Activated T-helper 17 cell treated with anti-CD3 and anti-CD28 coated beads, Interleukin-2, amount 50 U/mL, for 72 hours (primary cell): ENCODE measurements at regions not wholly inside any gene's neighbourhood (a gene's known extent, or its start where the extent isn't known, plus 50 kb on each side); places are given as distances from the start of the nearest gene placed in this dataset.
"Not testable (repeated sequence)": the region's sequence is repeated elsewhere in the genome, so short reads cannot be mapped to it uniquely, and the experiment has no call there.

Experiments used
- ATAC-seq: fragments of 150-1000 bp; cut with Tn5 transposase; replicated peaks from 2 replicates; pipeline ENCODE4 v1.10.0; 2021; ENCODE audit warnings: mild to moderate bottlenecking, moderate library complexity
- H3K27ac Mint-ChIP-seq: one replicate; pipeline ENCODE4 v1.8.0; 2022; ENCODE audit warnings: mixed read lengths
- H3K27me3 Mint-ChIP-seq: one replicate; pipeline ENCODE4 v1.8.0; 2022; ENCODE audit warnings: mixed read lengths
- H3K36me3 Mint-ChIP-seq: one replicate; pipeline ENCODE4 v1.8.0; 2022; ENCODE audit warnings: low read depth, mild to moderate bottlenecking, mixed read lengths
- H3K4me1 Mint-ChIP-seq: one replicate; pipeline ENCODE4 v1.8.0; 2022; ENCODE audit warnings: mixed read lengths
- H3K4me3 Mint-ChIP-seq: one replicate; pipeline ENCODE4 v1.8.0; 2022; ENCODE audit warnings: mild to moderate bottlenecking, mixed read lengths
- H3K9me3 Mint-ChIP-seq: one replicate; pipeline ENCODE4 v1.8.0; 2022; ENCODE audit warnings: mixed read lengths

DNA sequence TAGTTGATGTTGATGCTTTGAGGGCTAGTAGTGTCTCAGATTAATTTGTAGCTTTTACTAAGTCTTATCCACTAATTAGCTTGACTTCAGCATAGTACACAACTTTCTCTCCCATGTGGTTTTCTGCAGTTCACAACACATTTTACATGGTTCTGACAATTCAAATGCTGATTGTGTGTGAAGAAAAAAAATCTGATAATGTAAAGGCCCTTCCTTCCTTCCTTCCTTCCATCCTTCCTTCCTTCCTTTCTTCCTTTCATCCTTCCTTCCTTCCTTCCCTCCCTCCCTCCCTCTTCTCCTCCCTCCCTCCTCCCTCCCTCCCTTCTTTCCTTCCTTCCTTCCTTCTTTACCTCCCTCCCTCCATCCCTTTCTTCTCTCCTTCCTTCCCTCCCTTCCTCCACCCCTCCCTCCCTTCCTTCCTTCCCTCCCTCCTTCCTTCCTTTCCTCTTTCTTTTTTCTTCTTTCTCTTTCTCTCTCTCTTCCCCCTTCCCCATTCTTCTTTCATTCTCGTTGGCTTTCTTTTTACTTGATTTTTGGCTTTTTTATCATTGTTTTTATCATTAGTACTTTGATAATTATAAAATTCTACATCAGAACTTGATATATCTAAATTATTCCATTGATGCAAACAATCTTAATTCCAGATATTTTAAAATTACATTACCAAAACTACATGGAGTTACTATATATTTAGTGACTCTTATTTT lies 1415.6 kb downstream of the LRFN5 start:
- Mint-ChIP-seq H3K27ac (no peak overlapping the region), H3K27me3 (no peaks in the 10 kb centered on the region), H3K9me3 (peaks cover 13% of the 10 kb centered on the region), H3K4me3 (no peak overlapping the region), H3K4me1 (no peaks in the 10 kb centered on the region), H3K36me3 (no peaks in the 10 kb centered on the region)
- ATAC-seq, result no peak

DNA sequence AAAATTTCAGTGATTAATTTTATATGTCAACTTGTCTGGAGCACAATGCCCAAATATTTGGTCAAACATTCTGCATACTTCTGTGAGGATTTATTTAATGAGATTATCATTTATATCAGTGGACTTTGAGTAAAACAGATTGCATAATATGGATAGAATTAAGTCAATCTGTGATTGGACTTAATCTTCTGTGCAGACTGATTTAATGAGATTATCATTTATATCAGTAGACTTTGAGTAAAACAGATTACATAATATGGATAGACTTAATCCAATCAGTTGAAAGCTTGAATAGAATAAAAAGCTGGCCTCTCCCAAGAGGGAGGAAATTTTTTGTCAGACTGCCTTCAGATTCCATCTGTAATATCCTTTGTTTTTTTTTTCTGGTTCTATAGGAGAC lies 1413.2 kb downstream of the LRFN5 start:
- no peak for ATAC-seq
- no peak overlapping the region for H3K4me3 Mint-ChIP-seq
- no peaks in the 10 kb centered on the region for H3K4me1 Mint-ChIP-seq
- H3K27me3 Mint-ChIP-seq, result no peaks in the 10 kb centered on the region
- peaks cover 9% of the 10 kb centered on the region for H3K9me3 Mint-ChIP-seq
- H3K36me3 Mint-ChIP-seq, result no peaks in the 10 kb centered on the region
- H3K27ac Mint-ChIP-seq, result no peak overlapping the region

DNA sequence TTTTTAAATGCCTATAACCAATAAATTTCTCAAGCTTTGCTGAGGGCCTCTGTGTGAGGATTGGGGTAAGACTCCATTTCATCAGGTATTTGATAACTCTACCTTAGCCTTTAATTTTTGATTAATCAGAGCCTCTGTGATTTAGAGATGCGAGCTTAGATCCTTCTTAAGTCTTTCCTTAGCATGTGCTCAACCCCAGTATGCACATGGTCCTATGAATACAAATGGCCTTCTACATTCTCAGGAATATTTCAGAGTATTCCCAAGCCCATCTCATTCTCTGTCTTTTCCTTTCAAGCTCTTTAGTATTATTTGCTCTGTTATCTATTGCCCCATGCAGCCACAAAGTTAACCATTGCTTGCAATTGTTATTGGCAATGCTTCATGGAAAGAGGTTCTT lies 1407.7 kb downstream of the LRFN5 start:
- no peaks in the 10 kb centered on the region for H3K27me3 Mint-ChIP-seq
- peaks cover 14% of the 10 kb centered on the region for H3K9me3 Mint-ChIP-seq
- H3K4me3 Mint-ChIP-seq, result no peak overlapping the region
- H3K36me3 Mint-ChIP-seq, result no peaks in the 10 kb centered on the region
- no peaks in the 10 kb centered on the region for H3K4me1 Mint-ChIP-seq
- ATAC-seq, result no peak
- no peak overlapping the region for H3K27ac Mint-ChIP-seq

DNA sequence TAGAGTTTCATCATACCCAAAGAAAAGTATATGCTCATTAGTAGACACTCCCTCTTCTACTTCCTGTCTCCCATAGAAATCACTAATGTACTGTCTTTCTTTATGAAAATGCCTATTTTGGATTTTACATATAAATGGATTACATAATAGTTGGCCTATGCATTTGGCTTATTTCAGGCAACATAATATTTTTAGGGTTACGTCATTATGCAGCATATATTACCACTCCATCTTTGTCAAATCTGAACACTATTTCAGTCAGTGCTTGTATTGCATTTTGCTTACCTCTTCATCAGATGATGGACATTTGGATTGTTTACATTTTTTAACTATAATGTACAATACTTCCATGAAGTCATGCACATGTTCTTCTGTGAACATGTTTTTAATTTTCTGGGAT lies 1406.1 kb downstream of the LRFN5 start:
- Mint-ChIP-seq H3K36me3 (no peaks in the 10 kb centered on the region), H3K4me3 (no peak overlapping the region), H3K9me3 (peaks cover 18% of the 10 kb centered on the region), H3K4me1 (no peaks in the 10 kb centered on the region), H3K27ac (no peak overlapping the region), H3K27me3 (no peaks in the 10 kb centered on the region)
- ATAC-seq, result no peak

DNA sequence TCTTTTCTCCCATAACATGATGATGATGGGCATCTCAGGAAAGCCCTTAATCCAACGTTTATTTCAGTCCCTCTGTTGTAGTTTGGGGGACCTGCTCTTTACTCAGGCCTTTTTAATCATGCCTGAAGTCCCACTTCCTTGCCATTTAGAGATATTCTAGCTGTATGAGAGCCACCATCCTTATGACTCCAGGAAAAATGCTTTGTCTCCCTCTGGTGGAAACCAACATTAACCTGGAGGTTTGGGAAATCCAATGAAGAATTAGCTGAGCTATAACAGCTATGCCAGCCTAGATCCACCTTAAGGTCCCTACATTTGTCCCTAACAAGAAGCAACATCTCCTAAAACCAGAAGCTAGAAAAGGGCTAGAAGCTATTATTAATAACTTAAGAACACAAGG lies 1399.1 kb downstream of the LRFN5 start:
- H3K27ac Mint-ChIP-seq, result no peak overlapping the region
- no peaks in the 10 kb centered on the region for H3K36me3 Mint-ChIP-seq
- H3K27me3 Mint-ChIP-seq, result no peaks in the 10 kb centered on the region

DNA sequence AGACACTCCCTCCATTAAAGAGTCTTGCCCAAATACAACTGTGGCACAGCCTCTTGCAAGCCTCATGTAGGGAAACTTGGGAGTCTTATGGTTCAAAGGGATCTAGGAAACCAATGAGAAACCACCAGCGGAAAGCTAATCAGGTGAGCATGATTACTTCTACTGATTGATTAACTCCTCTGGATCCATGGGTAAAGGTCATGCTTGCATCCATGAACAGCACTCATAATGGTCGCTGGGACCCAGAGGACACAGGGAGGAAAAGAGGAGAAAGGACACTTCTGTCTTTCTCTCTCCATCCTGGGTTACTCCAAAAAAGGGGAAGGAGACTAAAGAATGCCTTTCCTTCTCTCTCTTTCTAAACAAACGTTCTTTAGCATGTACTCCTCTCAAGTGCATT lies 1397.2 kb downstream of the LRFN5 start:
- Mint-ChIP-seq H3K4me3 (no peak overlapping the region), H3K27ac (no peak overlapping the region), H3K27me3 (no peaks in the 10 kb centered on the region), H3K4me1 (no peaks in the 10 kb centered on the region), H3K36me3 (no peaks in the 10 kb centered on the region), H3K9me3 (peaks cover 34% of the 10 kb centered on the region)
- ATAC-seq, result no peak

More for the DNA sequence above, 1399.1 kb downstream of the LRFN5 start:
- Mint-ChIP-seq H3K4me1 (no peaks in the 10 kb centered on the region), H3K4me3 (no peak overlapping the region), H3K9me3 (peaks cover 34% of the 10 kb centered on the region)
- no peak for ATAC-seq

DNA sequence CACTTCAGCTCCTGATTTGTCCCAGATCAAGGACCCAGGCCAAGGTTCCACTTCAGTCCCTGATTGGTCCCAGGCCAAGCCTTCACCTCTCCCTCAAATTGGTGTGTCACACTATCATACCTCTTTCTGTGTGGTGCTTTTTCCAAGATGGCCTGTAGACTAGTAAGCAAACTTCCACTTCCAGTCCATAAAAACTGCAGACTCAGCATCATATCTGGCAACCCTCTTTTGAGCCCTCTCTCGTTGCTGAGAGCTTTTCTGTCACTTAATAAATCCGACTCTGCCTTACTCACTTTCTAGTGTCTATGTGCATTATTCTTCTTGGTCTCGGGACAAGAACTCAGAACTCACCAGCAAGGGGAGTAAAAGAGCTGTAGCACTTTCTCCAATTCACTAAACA lies 1395.1 kb downstream of the LRFN5 start:
- Mint-ChIP-seq H3K4me1 (no peaks in the 10 kb centered on the region), H3K36me3 (no peaks in the 10 kb centered on the region), H3K9me3 (peaks cover 28% of the 10 kb centered on the region), H3K27ac (no peak overlapping the region), H3K27me3 (no peaks in the 10 kb centered on the region), H3K4me3 (no peak overlapping the region)
- no peak for ATAC-seq

DNA sequence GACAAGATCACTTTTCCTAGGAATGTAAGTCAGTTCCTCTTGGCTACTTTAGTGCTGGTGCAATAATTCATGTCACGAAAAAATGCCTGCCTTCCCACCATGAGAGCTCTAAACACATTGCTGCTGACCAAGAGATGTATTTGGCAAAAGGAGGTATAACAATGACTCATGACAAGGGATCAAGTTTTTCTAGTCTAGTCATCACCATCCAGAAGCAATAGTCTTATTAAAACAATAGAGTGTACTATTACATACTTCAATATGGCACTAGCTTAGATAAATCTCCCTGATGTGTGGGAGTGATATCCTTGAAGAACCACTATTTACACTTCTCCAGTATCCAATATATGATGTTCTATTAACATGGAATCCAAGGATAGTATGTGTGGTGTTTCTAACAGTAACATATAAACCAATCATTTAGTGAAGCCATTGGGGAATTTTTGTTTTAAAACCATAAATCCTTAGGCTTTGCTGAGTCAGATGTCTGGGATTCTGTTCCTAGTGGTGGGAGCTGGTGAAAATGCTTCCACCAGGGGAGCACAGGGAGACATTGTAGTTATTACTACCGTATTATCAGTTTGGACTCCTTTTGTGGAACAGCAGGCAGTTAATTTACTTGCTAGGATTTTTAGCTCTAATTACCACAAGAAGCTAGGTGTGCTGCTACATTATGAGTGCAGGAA lies 1387.5 kb downstream of the LRFN5 start:
- Mint-ChIP-seq H3K27ac (no peak overlapping the region), H3K4me1 (no peaks in the 10 kb centered on the region), H3K36me3 (no peaks in the 10 kb centered on the region), H3K4me3 (no peak overlapping the region), H3K27me3 (no peaks in the 10 kb centered on the region), H3K9me3 (peaks cover under 1% of the 10 kb centered on the region)
- ATAC-seq, result no peak

DNA sequence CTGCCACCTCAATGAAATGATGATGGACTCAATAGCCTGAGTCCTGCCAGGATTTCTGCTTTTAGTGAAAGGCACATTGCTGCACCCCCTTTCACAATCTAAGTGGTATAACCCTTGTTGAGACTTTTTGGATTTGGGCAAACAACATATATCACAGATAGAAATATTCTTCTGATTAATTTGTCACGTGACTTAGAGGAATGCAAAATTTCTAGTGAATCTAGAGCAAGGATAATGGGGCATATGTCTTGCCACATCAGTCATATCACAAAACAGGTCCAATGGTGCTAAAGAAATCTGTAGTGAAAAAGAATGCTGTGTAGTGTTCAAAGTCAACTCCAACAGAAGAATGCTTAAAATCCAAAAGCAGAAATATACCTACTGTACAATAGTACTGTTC lies 1386.3 kb downstream of the LRFN5 start:
- no peak overlapping the region for H3K4me3 Mint-ChIP-seq
- ATAC-seq, result no peak
- H3K36me3 Mint-ChIP-seq, result no peaks in the 10 kb centered on the region
- no peak overlapping the region for H3K27ac Mint-ChIP-seq
- H3K9me3 Mint-ChIP-seq, result peaks cover 11% of the 10 kb centered on the region
- no peaks in the 10 kb centered on the region for H3K4me1 Mint-ChIP-seq
- no peaks in the 10 kb centered on the region for H3K27me3 Mint-ChIP-seq

DNA sequence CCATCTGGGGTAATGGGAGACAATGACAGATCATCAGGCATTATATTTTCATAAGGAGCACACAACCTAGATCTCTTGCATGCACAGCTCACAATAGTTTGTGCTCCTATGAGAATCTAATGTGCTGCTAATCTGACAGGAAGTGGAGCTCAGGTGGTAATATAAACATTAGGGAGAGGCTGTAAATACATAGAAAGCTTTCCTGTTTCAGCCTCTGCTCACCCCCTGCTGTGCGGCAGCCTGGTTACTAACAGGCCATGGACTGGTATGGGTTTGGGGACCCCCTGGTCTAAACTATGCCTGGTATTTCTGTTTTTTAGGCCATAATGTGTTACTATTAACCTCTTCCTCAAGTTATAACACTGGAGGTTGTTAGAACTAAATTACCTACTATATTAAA lies 1373.7 kb downstream of the LRFN5 start:
- no peaks in the 10 kb centered on the region for H3K4me1 Mint-ChIP-seq
- no peak for ATAC-seq
- no peak overlapping the region for H3K27ac Mint-ChIP-seq
- no peak overlapping the region for H3K4me3 Mint-ChIP-seq
- no peaks in the 10 kb centered on the region for H3K27me3 Mint-ChIP-seq
- H3K36me3 Mint-ChIP-seq, result no peaks in the 10 kb centered on the region
- peaks cover 5% of the 10 kb centered on the region for H3K9me3 Mint-ChIP-seq

DNA sequence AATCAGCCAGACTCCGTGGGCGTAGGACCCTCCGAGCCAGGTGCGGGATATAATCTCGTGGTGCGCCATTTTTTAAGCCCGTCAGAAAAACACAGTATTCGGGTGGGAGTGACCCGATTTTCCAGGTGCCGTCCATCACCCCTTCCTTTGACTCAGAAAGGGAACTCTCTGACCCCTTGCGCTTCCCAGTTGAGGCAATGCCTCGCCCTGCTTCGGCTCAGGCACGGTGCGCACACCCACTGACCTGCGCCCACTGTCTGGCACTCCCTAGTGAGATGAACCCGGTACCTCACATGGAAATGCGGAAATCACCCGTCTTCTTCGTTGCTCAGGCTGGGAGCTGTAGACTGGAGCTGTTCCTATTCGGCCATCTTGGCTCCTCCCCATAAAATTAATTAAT lies 1366.5 kb downstream of the LRFN5 start:
- not testable (repeated sequence) for H3K4me1 Mint-ChIP-seq, ATAC-seq, H3K9me3 Mint-ChIP-seq, H3K36me3 Mint-ChIP-seq, H3K27me3 Mint-ChIP-seq, H3K4me3 Mint-ChIP-seq, H3K27ac Mint-ChIP-seq

DNA sequence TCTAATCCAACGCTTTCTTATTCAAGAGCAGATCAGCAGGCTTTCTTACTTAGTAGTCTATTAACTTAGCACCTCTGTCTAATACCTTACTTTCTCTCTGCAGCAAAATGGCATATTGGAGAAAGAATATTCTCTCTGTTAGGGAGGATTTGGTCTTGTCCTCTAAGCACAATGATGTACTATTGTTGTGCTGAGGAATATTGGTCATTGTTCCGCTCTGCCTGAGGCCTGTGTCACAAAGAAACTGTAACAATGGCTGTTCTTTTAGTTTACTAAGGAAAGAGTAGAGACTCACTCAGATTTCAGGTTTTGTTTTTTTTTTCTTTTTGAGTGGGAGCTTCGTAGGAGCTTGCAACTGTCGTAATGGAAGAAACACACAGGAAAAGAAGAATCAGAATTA lies 1358.8 kb downstream of the LRFN5 start:
- no peak overlapping the region for H3K4me3 Mint-ChIP-seq
- H3K36me3 Mint-ChIP-seq, result no peaks in the 10 kb centered on the region
- no peak for ATAC-seq
- no peaks in the 10 kb centered on the region for H3K27me3 Mint-ChIP-seq
- no peaks in the 10 kb centered on the region for H3K4me1 Mint-ChIP-seq
- peaks cover 10% of the 10 kb centered on the region for H3K9me3 Mint-ChIP-seq
- H3K27ac Mint-ChIP-seq, result no peak overlapping the region

DNA sequence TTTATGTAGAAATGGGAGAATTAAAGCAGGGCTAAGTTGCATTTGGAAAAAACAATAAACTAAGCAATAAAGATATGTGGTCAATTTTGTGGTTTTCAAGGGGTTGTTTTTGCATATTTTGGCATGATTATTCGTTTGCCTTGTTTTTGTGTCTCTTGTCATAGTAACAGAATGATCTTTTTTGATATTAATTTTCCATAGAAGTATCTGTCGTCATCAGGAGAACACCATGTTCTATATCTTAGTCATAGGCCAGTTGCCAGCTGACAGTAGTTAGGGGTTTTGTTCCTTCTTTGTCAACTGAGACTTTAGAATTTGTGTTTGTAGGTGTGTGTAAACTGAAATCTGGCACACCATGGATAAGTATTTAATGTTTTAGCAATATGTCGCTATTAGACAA lies 1354.8 kb downstream of the LRFN5 start:
- Mint-ChIP-seq H3K36me3 (no peaks in the 10 kb centered on the region), H3K4me3 (no peak overlapping the region), H3K4me1 (no peaks in the 10 kb centered on the region), H3K9me3 (peaks cover 8% of the 10 kb centered on the region), H3K27ac (no peak overlapping the region), H3K27me3 (no peaks in the 10 kb centered on the region)
- no peak for ATAC-seq

DNA sequence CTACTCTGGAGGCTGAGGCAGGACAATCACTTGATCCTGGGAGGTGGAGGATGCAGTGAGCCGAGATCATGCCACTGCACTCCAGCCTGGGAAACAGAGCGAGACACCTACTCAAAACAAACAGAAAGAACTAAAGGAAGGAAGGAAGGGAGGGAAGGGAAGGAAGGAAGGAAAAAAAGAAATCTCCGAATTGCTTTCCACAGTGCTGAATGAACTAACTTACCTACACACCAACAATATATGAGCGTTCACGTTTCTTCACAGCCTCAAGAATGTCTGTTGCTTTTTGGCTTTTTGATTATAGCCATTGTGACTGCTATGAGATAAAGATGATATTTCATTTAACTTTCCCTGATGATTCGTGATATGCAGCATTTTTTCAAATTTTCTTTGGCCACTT lies 1343.7 kb downstream of the LRFN5 start:
- no peak overlapping the region for H3K27ac Mint-ChIP-seq
- ATAC-seq, result no peak
- H3K36me3 Mint-ChIP-seq, result no peaks in the 10 kb centered on the region
- H3K4me3 Mint-ChIP-seq, result no peak overlapping the region
- H3K27me3 Mint-ChIP-seq, result no peaks in the 10 kb centered on the region
- peaks cover 18% of the 10 kb centered on the region for H3K9me3 Mint-ChIP-seq
- no peaks in the 10 kb centered on the region for H3K4me1 Mint-ChIP-seq

DNA sequence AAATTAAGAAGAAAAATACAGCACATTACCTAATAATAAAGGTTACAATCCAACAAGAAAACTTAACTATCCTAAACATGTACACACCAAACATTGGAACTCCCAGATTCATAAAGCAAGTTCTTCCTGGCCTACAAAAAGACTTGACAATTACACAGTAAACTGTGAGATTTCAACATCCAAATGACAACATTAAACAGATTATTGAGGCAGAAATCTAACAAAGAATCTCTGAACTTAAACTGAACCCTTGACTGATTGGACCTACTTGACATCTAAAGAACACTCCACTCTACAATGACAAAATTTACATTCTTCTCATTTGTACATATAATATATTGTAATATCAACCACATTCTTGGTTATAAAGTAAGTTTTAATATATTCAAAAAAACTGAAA lies 1341.3 kb downstream of the LRFN5 start:
- no peaks in the 10 kb centered on the region for H3K36me3 Mint-ChIP-seq

More for the DNA sequence above, 1341.3 kb downstream of the LRFN5 start:
- Mint-ChIP-seq H3K27me3 (no peaks in the 10 kb centered on the region), H3K4me1 (no peaks in the 10 kb centered on the region), H3K9me3 (peaks cover 18% of the 10 kb centered on the region), H3K27ac (no peak overlapping the region), H3K4me3 (no peak overlapping the region)
- no peak for ATAC-seq
